ENCODE measurements at regions not wholly inside any gene's neighbourhood (a gene's known extent, or its start where the extent isn't known, plus 50 kb on each side); places are given as distances from the start of the nearest gene placed in this dataset.

DNA sequence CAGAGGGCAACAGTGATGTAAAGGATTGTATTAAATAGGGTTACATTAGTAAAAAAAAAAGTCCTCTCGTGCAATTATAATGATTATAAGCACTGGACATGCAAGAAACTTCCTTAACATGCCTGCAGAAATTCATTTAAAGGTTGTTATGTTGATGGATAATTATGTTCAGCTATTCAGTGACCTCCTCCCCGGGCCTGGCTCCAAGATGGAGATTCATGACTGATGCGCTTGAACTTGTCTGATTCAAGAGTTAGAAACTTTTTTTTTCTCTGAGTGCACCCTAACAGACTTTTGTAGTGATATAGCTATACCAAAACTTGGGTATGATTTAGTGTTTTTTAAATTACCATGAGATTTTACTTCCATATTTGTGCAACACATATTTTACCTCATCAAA lies 1170.0 kb upstream of the CITED2 start:
- TF ChIP-seq, protein P1, sequence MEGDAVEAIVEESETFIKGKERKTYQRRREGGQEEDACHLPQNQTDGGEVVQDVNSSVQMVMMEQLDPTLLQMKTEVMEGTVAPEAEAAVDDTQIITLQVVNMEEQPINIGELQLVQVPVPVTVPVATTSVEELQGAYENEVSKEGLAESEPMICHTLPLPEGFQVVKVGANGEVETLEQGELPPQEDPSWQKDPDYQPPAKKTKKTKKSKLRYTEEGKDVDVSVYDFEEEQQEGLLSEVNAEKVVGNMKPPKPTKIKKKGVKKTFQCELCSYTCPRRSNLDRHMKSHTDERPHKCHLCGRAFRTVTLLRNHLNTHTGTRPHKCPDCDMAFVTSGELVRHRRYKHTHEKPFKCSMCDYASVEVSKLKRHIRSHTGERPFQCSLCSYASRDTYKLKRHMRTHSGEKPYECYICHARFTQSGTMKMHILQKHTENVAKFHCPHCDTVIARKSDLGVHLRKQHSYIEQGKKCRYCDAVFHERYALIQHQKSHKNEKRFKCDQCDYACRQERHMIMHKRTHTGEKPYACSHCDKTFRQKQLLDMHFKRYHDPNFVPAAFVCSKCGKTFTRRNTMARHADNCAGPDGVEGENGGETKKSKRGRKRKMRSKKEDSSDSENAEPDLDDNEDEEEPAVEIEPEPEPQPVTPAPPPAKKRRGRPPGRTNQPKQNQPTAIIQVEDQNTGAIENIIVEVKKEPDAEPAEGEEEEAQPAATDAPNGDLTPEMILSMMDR (IDR thresholded peaks at IDR 0.05; ENCODE audit: low read depth, low read length, missing control alignments), result no peak
- in situ Hi-C loops (cut with HindIII; ENCODE audit: low sequenced_read_pairs), result no loop called here
- no peak for DNase-seq (ENCODE audit: low read depth)
- H3K4me3 ChIP-seq (ENCODE audit: low read depth, low read length), result no peak overlapping the region

DNA sequence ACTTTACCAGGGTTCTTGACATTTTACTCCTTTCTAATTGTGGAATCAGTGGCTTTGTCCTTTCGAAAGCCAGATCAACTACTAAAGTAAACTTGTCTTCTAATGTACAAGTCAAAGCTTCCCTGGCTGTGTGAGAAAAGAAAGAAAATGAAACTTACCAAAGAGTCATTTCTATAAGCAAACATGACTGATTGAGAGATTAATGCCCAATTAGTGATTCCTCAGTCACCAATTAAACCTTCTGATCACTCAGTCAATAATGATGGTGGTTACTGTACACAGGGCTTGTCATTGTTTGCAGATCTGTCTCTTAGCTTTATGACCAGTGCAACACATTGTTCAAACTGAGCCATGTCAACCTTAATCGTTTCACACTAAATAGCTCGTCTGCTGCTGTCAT lies 1168.4 kb upstream of the CITED2 start:
- no peak for DNase-seq (ENCODE audit: low read depth)
- H3K4me3 ChIP-seq (ENCODE audit: low read depth, low read length), result no peak overlapping the region
- TF ChIP-seq, protein P1 (IDR thresholded peaks at IDR 0.05; ENCODE audit: low read depth, low read length, missing control alignments), result no peak
- in situ Hi-C loops (cut with HindIII; ENCODE audit: low sequenced_read_pairs), result no loop called here

DNA sequence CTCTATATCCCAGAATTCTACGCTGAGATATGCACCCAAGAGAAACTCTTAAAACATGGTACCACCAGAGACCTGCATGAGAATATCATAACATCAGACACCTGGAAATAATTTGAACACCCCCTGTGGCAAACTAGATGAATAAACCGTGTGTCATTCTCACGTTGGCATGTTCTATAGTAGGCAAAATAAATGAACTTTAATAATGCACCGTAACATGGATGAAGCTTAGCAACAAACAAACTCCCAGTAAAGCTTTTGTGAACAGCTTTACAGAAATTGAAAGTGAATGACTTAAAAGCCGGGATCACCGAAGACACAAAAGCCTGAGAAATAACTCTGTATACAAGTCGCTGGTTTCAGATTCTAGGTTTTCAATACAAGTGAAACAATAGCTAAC lies 1166.8 kb upstream of the CITED2 start:
- TF ChIP-seq, protein P1 (IDR thresholded peaks at IDR 0.05; ENCODE audit: low read depth, low read length, missing control alignments), result no peak
- in situ Hi-C loops (cut with HindIII; ENCODE audit: low sequenced_read_pairs), result no loop called here

DNA sequence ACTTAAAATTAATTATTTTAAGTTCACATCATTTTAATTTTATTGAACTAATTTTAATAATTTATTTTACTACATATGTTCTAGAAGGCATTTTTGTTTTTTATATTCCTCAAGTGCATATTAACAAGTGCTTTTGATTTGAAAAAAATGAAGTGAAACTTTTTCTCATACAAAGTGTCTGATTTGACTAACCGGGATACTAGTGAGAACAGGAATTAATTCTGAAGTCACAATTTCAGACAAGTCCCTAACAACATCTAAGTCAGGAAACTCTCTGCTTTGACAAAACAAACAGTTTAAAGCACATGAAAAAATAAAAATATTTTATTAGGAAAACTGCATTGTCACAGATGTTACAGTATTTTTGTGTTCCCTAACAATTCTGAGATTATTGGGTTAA lies 1166.3 kb upstream of the CITED2 start:
- in situ Hi-C loops (cut with HindIII; ENCODE audit: low sequenced_read_pairs), result no loop called here
- no peak for DNase-seq (ENCODE audit: low read depth)
- no peak overlapping the region for H3K4me3 ChIP-seq (ENCODE audit: low read depth, low read length)
- TF ChIP-seq, protein P1 (IDR thresholded peaks at IDR 0.05; ENCODE audit: low read depth, low read length, missing control alignments), result no peak

More for the DNA sequence above, 1166.8 kb upstream of the CITED2 start:
- H3K4me3 ChIP-seq (ENCODE audit: low read depth, low read length), result no peak overlapping the region
- no peak for DNase-seq (ENCODE audit: low read depth)

DNA sequence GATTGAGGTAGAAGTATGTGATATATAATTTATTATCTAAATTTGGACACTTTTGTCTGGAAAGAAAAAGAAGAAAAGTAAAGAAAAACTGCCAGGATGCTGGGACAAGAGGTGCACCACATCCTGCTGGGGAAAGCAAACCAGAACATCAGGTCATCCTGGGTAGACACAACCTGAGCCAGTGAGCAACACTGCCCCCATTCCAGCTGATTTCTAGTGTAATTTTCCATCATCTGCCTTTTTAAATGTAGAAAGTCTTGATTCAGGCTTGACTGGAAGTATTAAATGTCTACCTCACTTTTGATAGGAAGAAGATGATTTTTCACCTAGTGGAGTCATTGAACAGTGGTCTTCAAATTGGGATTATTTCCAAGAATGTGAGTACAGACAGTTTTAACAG lies 1164.5 kb upstream of the CITED2 start:
- no peak for DNase-seq (ENCODE audit: low read depth)
- TF ChIP-seq, protein P1 (IDR thresholded peaks at IDR 0.05; ENCODE audit: low read depth, low read length, missing control alignments), result no peak
- in situ Hi-C loops (cut with HindIII; ENCODE audit: low sequenced_read_pairs), result no loop called here
- H3K4me3 ChIP-seq (ENCODE audit: low read depth, low read length), result no peak overlapping the region

DNA sequence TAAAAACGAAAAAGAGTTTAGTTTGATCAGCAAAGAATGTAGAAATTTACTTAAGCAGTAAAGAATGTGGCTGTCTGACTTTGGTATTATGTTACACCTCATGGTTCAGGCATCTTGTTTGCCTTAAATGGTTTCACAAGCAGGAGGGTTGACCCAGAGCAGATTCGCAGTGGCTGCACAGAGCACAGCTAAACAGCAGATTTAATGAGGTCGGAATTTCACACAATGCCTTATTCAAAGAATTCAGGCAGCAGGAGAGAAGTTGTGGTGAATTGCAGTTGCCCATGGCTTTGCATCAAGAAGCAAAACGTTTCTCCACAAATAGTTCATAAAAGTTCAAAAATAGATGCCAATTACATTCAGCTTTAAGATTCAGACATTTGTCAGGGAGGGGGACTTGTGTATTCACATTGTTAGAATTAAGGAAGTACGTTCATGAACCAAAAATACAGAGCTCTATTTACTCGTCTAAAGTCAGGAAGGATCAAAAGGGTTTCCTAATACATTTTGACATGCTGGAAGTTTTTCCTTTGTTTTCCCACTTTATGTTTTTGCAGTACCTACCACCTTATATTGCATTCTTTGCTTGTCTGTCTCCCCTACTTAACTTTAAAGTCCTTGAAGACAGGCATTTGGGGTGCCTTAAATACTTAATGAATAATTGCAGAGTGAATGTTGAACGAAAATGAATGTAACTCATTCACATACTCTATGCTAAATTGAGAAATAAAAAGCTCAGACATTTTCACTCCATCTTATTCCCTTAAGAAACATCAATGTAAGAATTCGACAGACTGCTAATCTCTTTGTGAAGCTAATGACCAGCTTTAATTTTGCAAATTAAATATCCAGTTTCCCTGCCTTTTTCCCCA lies 1163.6 kb upstream of the CITED2 start:
- DNase-seq (ENCODE audit: low read depth), result peak; percentile 99
- no peak overlapping the region for H3K4me3 ChIP-seq (ENCODE audit: low read depth, low read length)

More for the DNA sequence above, 1163.6 kb upstream of the CITED2 start:
- TF ChIP-seq, protein P1 (IDR thresholded peaks at IDR 0.05; ENCODE audit: low read depth, low read length, missing control alignments), result no peak
- in situ Hi-C loops (cut with HindIII; ENCODE audit: low sequenced_read_pairs), result no loop called here
